Right atrium auricular region (tissue), 2 donors: ENCODE measurements at regions not wholly inside any gene's neighbourhood (a gene's known extent, or its start where the extent isn't known, plus 50 kb on each side); places are given as distances from the start of the nearest gene placed in this dataset.
A peak's percentile ranks its signal among the peaks of the same experiment; 100 is the strongest.

Source experiments
- DNase-seq: peaks from one replicate; pipeline ENCODE4 v3.0.0-alpha.2; 2019; ENCODE audit warnings: low spot score
- H3K27ac ChIP-seq, 2 donors: fragments of 200-600 bp; sonication (generic); 1 replicate in 1 of 2; 2 replicates in 1 of 2; pipeline ENCODE4 v1.5.1; 2016 to 2019
- H3K27me3 ChIP-seq, 2 donors: fragments of 200-600 bp; sonication (generic); one replicate each; pipeline versions ENCODE4 v1.5.1 to v1.6.0; 2017 to 2019
- H3K36me3 ChIP-seq: fragments of 200-600 bp; sonication (generic); one replicate; pipeline ENCODE4 v1.5.1; 2016
- H3K4me1 ChIP-seq, 2 donors: fragments of 200-600 bp; sonication (generic); one replicate each; pipeline versions ENCODE4 v1.5.1 to v1.6.0; 2017 to 2019
- H3K4me3 ChIP-seq, 2 donors: fragments of 200-600 bp; sonication (generic); 1 replicate in 1 of 2; 2 replicates in 1 of 2; pipeline ENCODE4 v1.5.1; 2017 to 2019; ENCODE audit warnings: mild to moderate bottlenecking in 1 of 2, moderate library complexity in 1 of 2
- H3K9me3 ChIP-seq, 2 donors: fragments of 200-600 bp; sonication (generic); one replicate each; pipeline ENCODE4 v1.5.1; 2019
- CTCF ChIP-seq, 2 donors: fragments of 200-600 bp; sonication (generic); IDR thresholded peaks; one replicate each; pipeline ENCODE4 v1.5.1; 2019; ENCODE audit warnings: antibody characterized with exemption in 2 of 2

- no peak for DNase-seq
- H3K4me3 ChIP-seq: no peak overlapping the region
- peaks cover 0 to 7% of the 10 kb centered on the region in 2 donors for H3K4me1 ChIP-seq
- no peaks in the 10 kb centered on the region for H3K36me3 ChIP-seq
- TF ChIP-seq CTCF (IDR thresholded peaks at IDR 0.05): no peak
- no peaks in the 10 kb centered on the region for H3K27me3 ChIP-seq
- H3K27ac ChIP-seq: peak overlapping the region in 1 of 2 donors; percentile 49
- H3K9me3 ChIP-seq: no peaks in the 10 kb centered on the region
Observed at GRCh38 chr4:123896446-123897071, 500.0 kb downstream of the SPRY1 start.

GRCh38 chr4:123898946-123899666, 502.5 kb downstream of the SPRY1 start:
- no peak for TF ChIP-seq CTCF (IDR thresholded peaks at IDR 0.05)
- Histone ChIP-seq H3K36me3 (no peaks in the 10 kb centered on the region), H3K27me3 (no peaks in the 10 kb centered on the region), H3K27ac (no peak overlapping the region), H3K9me3 (no peaks in the 10 kb centered on the region), H3K4me1 (peaks cover 0 to 7% of the 10 kb centered on the region in 2 donors), H3K4me3 (no peak overlapping the region)
- DNase-seq: no peak

GRCh38 chr4:123904882-123905281, 508.3 kb downstream of the SPRY1 start:
- H3K27ac ChIP-seq: no peak overlapping the region
- TF ChIP-seq CTCF (IDR thresholded peaks at IDR 0.05): no peak
- no peak overlapping the region for H3K4me3 ChIP-seq
- no peaks in the 10 kb centered on the region for H3K36me3 ChIP-seq
- DNase-seq: no peak
- no peaks in the 10 kb centered on the region for H3K27me3 ChIP-seq
- peaks cover 0 to 9% of the 10 kb centered on the region in 2 donors for H3K9me3 ChIP-seq
- H3K4me1 ChIP-seq: no peaks in the 10 kb centered on the region

GRCh38 chr4:123913598-123913997, 517.0 kb downstream of the SPRY1 start:
- H3K27me3 ChIP-seq: no peaks in the 10 kb centered on the region
- DNase-seq: no peak

GRCh38 chr4:123916821-123917220, 520.2 kb downstream of the SPRY1 start:
- H3K4me1 ChIP-seq: no peaks in the 10 kb centered on the region
- H3K27me3 ChIP-seq: no peaks in the 10 kb centered on the region
- no peak for DNase-seq
- no peak overlapping the region for H3K4me3 ChIP-seq
- H3K9me3 ChIP-seq: no peaks in the 10 kb centered on the region
- H3K36me3 ChIP-seq: no peaks in the 10 kb centered on the region
- no peak overlapping the region for H3K27ac ChIP-seq
- TF ChIP-seq CTCF (IDR thresholded peaks at IDR 0.05): no peak

More at GRCh38 chr4:123913598-123913997, 517.0 kb downstream of the SPRY1 start:
- TF ChIP-seq CTCF (IDR thresholded peaks at IDR 0.05): no peak
- Histone ChIP-seq H3K4me3 (no peak overlapping the region), H3K36me3 (no peaks in the 10 kb centered on the region), H3K4me1 (no peaks in the 10 kb centered on the region), H3K27ac (no peak overlapping the region), H3K9me3 (no peaks in the 10 kb centered on the region)
